ENCODE measurements at regions not wholly inside any gene's neighbourhood (a gene's known extent, or its start where the extent isn't known, plus 50 kb on each side); places are given as distances from the start of the nearest gene placed in this dataset.
A peak's percentile ranks its signal among the peaks of the same experiment; 100 is the strongest.

DNA sequence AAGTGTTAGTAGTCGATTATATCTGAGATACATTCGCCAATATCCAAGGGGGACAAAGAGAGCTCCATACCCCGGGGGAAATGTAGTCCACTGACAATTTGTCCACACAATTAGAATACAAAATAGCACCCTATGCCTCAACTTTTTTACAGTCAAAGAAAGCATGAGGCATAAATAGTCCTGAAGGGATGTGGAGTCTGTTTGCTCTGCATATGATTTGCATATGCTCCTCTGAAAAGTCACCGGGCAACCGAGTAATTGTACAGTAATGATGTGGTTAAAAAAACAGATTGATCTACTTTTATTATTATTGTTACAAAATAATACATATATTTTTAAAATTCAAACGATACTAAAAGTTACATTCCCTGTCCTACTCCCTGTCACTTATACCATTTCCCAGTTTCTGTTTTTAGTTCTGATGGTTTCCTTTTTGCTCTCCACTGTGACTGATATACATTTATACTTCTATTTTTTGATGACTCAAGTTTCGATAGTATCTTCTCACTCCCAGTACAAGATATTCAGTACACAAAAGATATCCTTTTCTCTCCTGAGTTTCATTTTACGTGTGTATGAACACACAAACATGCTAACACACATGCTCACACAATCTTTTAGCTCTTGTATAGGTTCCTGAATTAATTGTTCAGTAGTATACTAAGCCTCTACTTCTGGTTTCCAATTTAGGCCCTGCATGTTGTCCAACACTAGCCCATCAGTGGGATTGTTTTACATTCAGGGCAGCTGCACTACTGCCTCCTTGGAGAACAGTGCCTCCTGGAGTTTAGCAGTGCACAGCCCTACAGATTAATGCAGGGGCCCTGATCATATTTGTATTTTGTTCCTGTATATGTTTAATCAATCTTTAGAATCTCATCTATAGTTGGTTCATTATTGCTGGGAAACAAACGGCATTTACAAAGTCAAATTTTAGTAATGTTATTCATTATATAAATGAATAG is 130.9 kb downstream of the TES start (continued):
- TF ChIP-seq ZBTB7A (IDR thresholded peaks at IDR 0.05; ENCODE audit: borderline replicate concordance, control insufficient read depth, low read depth, low read length) (no peak), REST (IDR thresholded peaks at IDR 0.05; ENCODE audit: borderline replicate concordance) (peak; percentile 40; the same call in 1 of the 2 replicates), REST (CRISPR knock-in tag; IDR thresholded peaks at IDR 0.05; ENCODE audit: low read depth) (no peak), LCOR (CRISPR knock-in tag; IDR thresholded peaks at IDR 0.05) (0 out of 2 replicates have a peak, but pooled peaks have one; percentile 44), ZNF277 (CRISPR knock-in tag; IDR thresholded peaks at IDR 0.05; ENCODE audit: borderline replicate concordance) (no peak), ZNF764 (CRISPR knock-in tag; IDR thresholded peaks at IDR 0.05; ENCODE audit: low read depth) (0 out of 2 replicates have a peak, but pooled peaks have one; percentile 34), RAD21 (CRISPR knock-in tag; conservative IDR thresholded peaks at IDR 0.05 in 1 of 2, IDR thresholded peaks at IDR 0.05 in 1 of 2) (peak; percentile 74 to 79), ERF (CRISPR knock-in tag; IDR thresholded peaks at IDR 0.05) (no peak), C11orf30 (IDR thresholded peaks at IDR 0.05; ENCODE audit: low read depth) (peak; percentile 12; the same call in 1 of the 2 replicates), PBX2 (CRISPR knock-in tag; IDR thresholded peaks at IDR 0.05; ENCODE audit: low read depth) (no peak), PBX2 (tag; conservative IDR thresholded peaks at IDR 0.05; ENCODE audit: low read depth) (no peak)
- TF ChIP-seq, protein P1, sequence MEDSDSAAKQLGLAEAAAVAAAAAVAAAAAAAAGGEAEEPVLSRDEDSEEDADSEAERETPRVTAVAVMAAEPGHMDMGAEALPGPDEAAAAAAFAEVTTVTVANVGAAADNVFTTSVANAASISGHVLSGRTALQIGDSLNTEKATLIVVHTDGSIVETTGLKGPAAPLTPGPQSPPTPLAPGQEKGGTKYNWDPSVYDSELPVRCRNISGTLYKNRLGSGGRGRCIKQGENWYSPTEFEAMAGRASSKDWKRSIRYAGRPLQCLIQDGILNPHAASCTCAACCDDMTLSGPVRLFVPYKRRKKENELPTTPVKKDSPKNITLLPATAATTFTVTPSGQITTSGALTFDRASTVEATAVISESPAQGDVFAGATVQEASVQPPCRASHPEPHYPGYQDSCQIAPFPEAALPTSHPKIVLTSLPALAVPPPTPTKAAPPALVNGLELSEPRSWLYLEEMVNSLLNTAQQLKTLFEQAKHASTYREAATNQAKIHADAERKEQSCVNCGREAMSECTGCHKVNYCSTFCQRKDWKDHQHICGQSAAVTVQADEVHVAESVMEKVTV (CRISPR knock-in tag; IDR thresholded peaks at IDR 0.05) = peak; percentile 44; the same call in 1 of the 2 replicates

All from K562 (cell line).